IPS DF 6.9 (cell line): ENCODE measurements at regions not wholly inside any gene's neighbourhood (a gene's known extent, or its start where the extent isn't known, plus 50 kb on each side); places are given as distances from the start of the nearest gene placed in this dataset.

ENCODE experiments used
- DNase-seq: peaks from one replicate; pipeline ENCODE4 v3.0.0-alpha.2; 2013; ENCODE audit warnings: low read depth, low spot score
- H3K27ac ChIP-seq: one replicate; pipeline ENCODE4 v1.5.1; 2013; ENCODE audit warnings: low read length, control low read depth
- H3K27me3 ChIP-seq: 2 replicates; pipeline ENCODE4 v1.6.1; 2013; ENCODE audit warnings: mild to moderate bottlenecking, low read length; ENCODE audit not compliant: control insufficient read depth, insufficient read depth
- H3K36me3 ChIP-seq: 2 replicates; pipeline ENCODE4 v1.6.1; 2013; ENCODE audit warnings: low read length; ENCODE audit not compliant: control insufficient read depth, insufficient read depth
- H3K4me1 ChIP-seq: 2 replicates; pipeline ENCODE4 v1.6.1; 2013; ENCODE audit warnings: low read length; ENCODE audit not compliant: control insufficient read depth, insufficient read depth
- H3K4me3 ChIP-seq: 2 replicates; pipeline ENCODE4 v1.5.1; 2013; ENCODE audit warnings: mild to moderate bottlenecking, low read length
- H3K9me3 ChIP-seq: 2 replicates; pipeline ENCODE4 v1.6.1; 2013; ENCODE audit warnings: low read length, inconsistent platforms; ENCODE audit not compliant: control insufficient read depth, insufficient read depth
- WGBS: extraction: QIAGEN DNeasy Blood & Tissue Kit; methylation state at CpG from one replicate; pipeline ENCODE4 v1.1.7; 2013; ENCODE audit warnings: mixed read lengths, missing lambda C conversion rate; ENCODE audit not compliant: insufficient read length, insufficient coverage; 5-methylcytosine and 5-hydroxymethylcytosine counted together

DNA sequence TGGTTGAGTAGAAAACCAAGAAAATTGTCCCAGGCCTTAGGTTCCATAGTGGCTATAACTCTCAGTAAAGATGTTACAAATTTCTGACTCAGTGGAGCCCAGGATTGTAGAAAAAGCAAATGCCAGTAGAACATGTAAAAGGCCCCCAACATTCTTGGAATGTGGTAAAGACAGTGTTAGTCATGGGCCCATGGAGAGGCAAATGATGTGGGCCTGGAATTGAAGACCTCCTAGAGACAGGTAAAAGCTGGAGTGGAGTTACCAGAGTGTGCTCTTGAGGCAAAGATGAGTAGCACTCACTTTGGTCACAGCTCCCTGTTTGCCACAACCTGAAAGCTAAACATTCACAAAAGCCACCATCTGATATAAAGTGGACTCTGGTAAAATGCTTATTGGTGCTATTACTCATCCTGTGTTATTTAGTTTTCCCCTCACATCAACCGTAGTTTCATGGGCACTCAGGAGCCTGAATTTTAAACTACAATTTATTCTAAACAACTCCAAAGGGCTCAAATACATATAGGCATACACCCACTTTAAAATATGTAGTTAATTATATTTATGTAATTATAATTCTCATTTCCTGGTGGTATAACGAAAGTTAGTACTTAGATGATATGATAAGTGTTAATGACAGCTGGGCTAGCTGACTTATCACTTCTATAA lies 359.6 kb upstream of the NECTIN3 start:
- Histone ChIP-seq H3K4me1 (peaks cover 2% of the 10 kb centered on the region; the same call in 1 of the 2 replicates), H3K36me3 (no peaks in the 10 kb centered on the region), H3K27ac (no peak overlapping the region), H3K9me3 (no peaks in the 10 kb centered on the region), H3K4me3 (no peak overlapping the region), H3K27me3 (no peaks in the 10 kb centered on the region)
- no CpG with 5 or more reads among the region's 2 CpGs for WGBS
- DNase-seq = peak; percentile 50

DNA sequence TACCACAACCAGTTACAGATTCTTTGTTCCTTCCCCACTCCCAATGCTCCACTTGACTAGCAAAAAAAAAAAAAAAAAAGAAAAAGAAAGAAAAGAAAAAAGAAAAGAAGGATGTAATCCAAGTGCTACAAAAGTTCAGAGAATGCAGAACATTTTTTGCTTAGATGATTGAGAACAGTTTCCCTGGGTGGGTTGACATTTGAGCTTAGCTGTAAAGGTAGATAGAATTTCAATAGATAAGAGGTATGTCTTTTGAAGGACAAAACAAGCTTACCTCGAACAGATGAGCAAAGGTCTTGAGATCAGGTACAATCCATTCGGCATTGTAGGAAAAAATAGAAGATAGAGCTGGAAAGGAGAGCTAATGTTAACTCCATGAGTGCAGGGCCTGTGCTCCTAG lies 344.6 kb upstream of the NECTIN3 start:
- Histone ChIP-seq H3K27me3 (no peaks in the 10 kb centered on the region), H3K4me1 (no peaks in the 10 kb centered on the region), H3K36me3 (no peaks in the 10 kb centered on the region), H3K27ac (no peak overlapping the region), H3K9me3 (no peaks in the 10 kb centered on the region), H3K4me3 (no peak overlapping the region)
- WGBS = no CpG with 5 or more reads among the region's 2 CpGs
- DNase-seq = no peak

DNA sequence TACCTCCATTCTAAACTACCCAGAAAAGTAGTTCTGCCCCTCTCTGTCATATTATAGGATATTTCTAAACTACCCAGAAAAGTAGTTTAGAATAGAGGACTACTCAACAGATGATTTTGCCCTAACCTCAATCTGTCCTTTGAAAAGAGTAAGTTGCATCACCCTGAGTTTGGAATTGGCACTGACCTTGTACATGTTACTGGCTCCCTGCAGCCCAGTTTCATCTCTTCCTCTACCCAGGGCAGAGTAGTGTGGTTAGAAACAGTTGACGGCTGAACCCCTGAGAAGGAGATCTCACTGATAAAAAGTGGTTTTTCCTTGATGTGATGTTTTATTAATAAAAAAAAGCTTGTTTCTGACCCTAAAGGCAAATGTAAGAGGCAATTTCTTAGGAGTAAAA lies 340.5 kb upstream of the NECTIN3 start:
- no peak for DNase-seq
- WGBS = no CpG with 5 or more reads among the region's 1 CpG
- Histone ChIP-seq H3K9me3 (no peaks in the 10 kb centered on the region), H3K27me3 (no peaks in the 10 kb centered on the region), H3K4me3 (no peak overlapping the region), H3K4me1 (no peaks in the 10 kb centered on the region), H3K36me3 (no peaks in the 10 kb centered on the region), H3K27ac (no peak overlapping the region)

DNA sequence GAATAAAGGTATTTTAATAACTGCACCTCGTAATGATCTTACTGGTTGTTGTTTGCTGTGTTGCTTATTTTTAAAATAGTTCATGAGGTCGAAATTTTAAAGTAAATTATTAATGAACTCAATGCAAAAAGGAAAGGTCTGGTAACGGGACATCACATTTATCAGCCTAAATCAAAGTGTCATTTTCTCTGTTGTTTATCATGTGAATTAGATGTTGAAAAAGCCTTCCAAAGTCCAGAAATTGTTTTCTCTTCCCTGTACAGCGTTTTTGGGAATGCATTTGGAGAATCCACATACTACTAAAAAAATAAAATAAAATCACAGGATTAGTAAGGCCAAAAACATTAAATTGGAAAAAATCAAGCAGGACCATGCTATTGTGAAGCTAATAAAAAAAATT lies 339.2 kb upstream of the NECTIN3 start:
- no peaks in the 10 kb centered on the region for H3K36me3 ChIP-seq
- no CpG with 5 or more reads among the region's 4 CpGs for WGBS
- no peak overlapping the region for H3K27ac ChIP-seq
- no peaks in the 10 kb centered on the region for H3K9me3 ChIP-seq
- no peaks in the 10 kb centered on the region for H3K4me1 ChIP-seq
- no peaks in the 10 kb centered on the region for H3K27me3 ChIP-seq
- no peak overlapping the region for H3K4me3 ChIP-seq
- no peak for DNase-seq

DNA sequence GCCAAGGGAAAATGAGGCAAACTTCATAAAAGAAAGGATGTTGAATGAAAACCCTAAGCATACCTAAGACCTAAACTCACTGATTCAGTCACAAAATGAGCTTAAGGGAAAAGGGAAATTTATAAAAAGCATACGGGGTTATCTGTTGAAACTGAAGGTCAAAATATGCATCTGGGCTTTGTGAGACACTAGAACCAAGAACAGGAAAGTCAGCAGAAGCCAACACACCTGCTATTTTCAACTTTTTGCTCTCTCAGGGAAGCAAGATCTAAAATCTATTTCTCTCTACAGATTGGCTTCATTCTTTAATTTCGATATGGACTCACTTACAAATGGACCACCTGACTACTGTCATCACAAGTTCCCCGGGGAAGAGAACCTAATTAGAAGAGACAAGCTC lies 338.6 kb upstream of the NECTIN3 start:
- WGBS = no CpG with 5 or more reads among the region's 3 CpGs
- no peak overlapping the region for H3K4me3 ChIP-seq

DNA sequence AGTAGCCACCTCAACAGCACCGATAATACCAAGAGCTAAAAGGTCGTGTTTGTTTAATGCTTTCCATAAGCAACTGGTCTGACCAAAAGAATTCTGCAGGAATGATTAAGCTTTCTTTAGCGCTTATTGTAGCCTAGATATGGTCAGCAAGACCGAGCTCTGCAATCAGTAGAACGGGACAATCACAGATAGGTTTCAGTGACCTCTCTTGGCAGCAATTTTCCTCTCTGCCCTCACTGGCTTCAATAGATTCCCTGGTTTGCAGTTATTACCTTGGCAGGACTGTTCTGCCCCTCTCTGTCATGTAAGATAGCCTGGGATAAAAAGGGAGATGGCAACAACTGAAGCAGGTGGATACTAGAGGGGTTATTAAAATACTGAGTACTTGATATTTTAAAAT lies 337.1 kb upstream of the NECTIN3 start:
- Histone ChIP-seq H3K36me3 (no peaks in the 10 kb centered on the region), H3K27ac (no peak overlapping the region), H3K4me1 (no peaks in the 10 kb centered on the region), H3K9me3 (no peaks in the 10 kb centered on the region), H3K4me3 (no peak overlapping the region), H3K27me3 (no peaks in the 10 kb centered on the region)
- no peak for DNase-seq
- WGBS = no CpG with 5 or more reads among the region's 5 CpGs

More for the DNA sequence above, 338.6 kb upstream of the NECTIN3 start:
- H3K36me3 ChIP-seq = no peaks in the 10 kb centered on the region
- H3K27me3 ChIP-seq = no peaks in the 10 kb centered on the region
- DNase-seq = no peak
- no peak overlapping the region for H3K27ac ChIP-seq
- H3K9me3 ChIP-seq = no peaks in the 10 kb centered on the region
- no peaks in the 10 kb centered on the region for H3K4me1 ChIP-seq

DNA sequence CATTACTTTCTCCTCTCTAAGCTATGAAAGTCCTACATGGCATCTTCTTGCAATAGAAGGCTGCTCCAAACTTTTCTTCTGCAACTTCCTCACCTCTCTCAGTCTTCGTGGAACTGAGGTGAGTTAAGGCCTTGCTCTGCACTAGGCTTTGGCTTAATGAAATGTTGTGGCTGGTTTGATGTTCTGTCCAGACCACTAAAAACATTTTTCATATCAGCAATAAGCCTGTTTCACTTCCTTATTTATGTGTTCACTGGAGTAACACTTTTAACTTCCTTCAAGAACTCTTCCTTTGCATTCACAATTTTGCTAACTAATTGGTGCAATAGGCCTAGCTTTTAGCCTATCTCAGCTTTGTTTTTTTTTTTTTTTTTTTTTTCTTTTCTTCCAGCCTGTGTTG lies 335.3 kb upstream of the NECTIN3 start:
- H3K27ac ChIP-seq = no peak overlapping the region
- WGBS = no CpG with 5 or more reads among the region's 1 CpG

DNA sequence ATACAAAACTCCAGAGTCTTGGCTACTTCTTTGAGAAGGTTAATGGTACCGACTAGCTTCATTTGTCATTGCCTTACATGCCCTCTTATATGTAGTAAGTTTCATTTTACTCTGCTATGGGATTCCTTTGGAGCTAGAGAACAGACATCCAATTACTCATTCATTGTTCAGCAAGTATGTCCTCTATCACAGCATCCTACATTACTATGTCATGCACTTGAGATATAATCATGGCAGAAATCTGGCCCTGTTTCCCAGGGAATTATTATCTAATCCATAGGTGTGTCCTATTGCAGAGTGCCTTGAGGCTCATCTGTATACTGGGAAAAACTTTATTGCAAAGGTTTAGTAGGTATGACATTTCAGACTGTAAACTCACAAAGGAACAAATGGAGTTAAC lies 333.1 kb upstream of the NECTIN3 start:
- H3K4me1 ChIP-seq = no peaks in the 10 kb centered on the region
- no peaks in the 10 kb centered on the region for H3K9me3 ChIP-seq
- no CpG with 5 or more reads among the region's 1 CpG for WGBS
- no peak overlapping the region for H3K27ac ChIP-seq
- H3K27me3 ChIP-seq = no peaks in the 10 kb centered on the region
- no peaks in the 10 kb centered on the region for H3K36me3 ChIP-seq
- H3K4me3 ChIP-seq = no peak overlapping the region
- no peak for DNase-seq

More for the DNA sequence above, 335.3 kb upstream of the NECTIN3 start:
- Histone ChIP-seq H3K36me3 (no peaks in the 10 kb centered on the region), H3K4me1 (no peaks in the 10 kb centered on the region), H3K4me3 (no peak overlapping the region), H3K9me3 (no peaks in the 10 kb centered on the region), H3K27me3 (no peaks in the 10 kb centered on the region)
- DNase-seq = no peak

DNA sequence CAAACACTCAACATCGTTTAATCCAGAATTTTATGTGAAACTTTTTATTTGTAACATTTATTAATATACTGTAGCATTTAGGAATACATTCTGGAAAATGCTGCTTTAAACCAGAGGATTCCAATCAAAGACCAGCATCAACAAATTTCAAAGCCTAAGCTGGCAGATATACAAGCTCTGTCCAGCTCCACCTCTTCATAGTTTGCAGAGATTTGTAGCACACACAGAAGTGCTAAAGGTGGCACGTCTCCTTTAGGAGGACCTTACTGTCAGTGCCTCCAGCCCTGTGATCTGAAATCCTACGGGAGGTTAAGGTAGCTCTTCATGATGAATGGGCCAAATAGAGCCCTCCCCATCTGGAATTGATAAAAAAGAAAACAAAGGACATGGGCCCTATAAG lies 329.7 kb upstream of the NECTIN3 start:
- no peak overlapping the region for H3K27ac ChIP-seq
- no peaks in the 10 kb centered on the region for H3K9me3 ChIP-seq
- H3K27me3 ChIP-seq = no peaks in the 10 kb centered on the region
- no peak for DNase-seq
- H3K4me3 ChIP-seq = no peak overlapping the region
- no peaks in the 10 kb centered on the region for H3K4me1 ChIP-seq
- H3K36me3 ChIP-seq = no peaks in the 10 kb centered on the region
- no CpG with 5 or more reads among the region's 3 CpGs for WGBS

DNA sequence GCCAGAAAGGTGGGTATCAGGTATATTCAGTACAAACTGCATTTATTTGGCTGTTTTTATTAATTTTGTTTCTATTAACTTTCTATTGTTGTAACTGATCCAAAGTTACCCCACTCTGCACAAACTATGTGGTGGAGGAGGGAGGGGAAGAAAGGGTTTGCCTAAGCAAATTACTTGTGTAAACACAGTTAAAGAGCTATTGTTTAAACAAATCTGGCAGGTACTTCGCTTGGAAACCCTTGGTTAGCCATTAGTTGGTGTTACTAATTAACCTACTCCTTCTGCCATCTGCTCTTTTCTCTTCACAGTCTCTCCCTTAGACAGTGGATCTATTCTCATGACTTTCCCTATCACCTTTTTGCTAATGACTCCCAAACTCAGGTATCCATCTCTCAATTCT lies 328.4 kb upstream of the NECTIN3 start:
- Histone ChIP-seq H3K9me3 (no peaks in the 10 kb centered on the region), H3K36me3 (no peaks in the 10 kb centered on the region), H3K4me1 (no peaks in the 10 kb centered on the region), H3K27ac (no peak overlapping the region), H3K27me3 (no peaks in the 10 kb centered on the region), H3K4me3 (no peak overlapping the region)
- WGBS = no CpG with 5 or more reads among the region's 1 CpG
- DNase-seq = no peak

DNA sequence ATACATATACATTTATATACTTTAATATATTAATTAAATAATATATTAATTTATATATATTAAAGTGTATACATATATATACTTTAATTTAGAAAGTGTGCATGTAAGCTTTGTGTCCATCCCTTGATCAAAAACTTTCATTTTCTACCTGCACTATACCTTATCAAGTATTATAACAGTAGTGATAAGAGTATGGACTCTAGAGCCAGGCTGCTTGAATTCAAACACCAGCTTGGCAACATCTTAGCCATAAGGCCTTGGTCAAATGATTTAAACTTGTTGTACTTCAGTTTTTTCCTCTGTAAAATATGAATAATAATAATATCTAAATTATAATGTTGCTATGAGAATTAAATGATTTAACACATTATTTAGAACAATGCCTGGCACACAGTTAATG lies 327.6 kb upstream of the NECTIN3 start:
- Histone ChIP-seq H3K4me3 (no peak overlapping the region), H3K27ac (no peak overlapping the region), H3K9me3 (no peaks in the 10 kb centered on the region), H3K4me1 (no peaks in the 10 kb centered on the region), H3K27me3 (no peaks in the 10 kb centered on the region), H3K36me3 (no peaks in the 10 kb centered on the region)
- no peak for DNase-seq
